BJ (cell line): ENCODE measurements at regions not wholly inside any gene's neighbourhood (a gene's known extent, or its start where the extent isn't known, plus 50 kb on each side); places are given as distances from the start of the nearest gene placed in this dataset.

ENCODE experiments used
- CTCF ChIA-PET: fragments of 350-600 bp; formaldehyde crosslinking; extraction: SDS; loops from one replicate; lab custom pipeline; 2021; ENCODE audit warnings: antibody characterized with exemption, inconsistent platforms; lab: Yijun Ruan, JAX
- POLR2A ChIA-PET: fragments of 300-600 bp; sonication (Branson Sonifier 250); formaldehyde crosslinking; extraction: SDS; loops from one replicate; lab custom pipeline; 2021; ENCODE audit warnings: antibody characterized with exemption; lab: Charles Lee
- DNase-seq: peaks from one replicate; pipeline ENCODE4 v3.0.0-alpha.2; 2011; ENCODE audit warnings: low read depth
- H3K27me3 ChIP-seq: 2 replicates; pipeline ENCODE4 v1.6.0; 2011; ENCODE audit warnings: low read length; ENCODE audit not compliant: control insufficient read depth, insufficient read depth
- H3K36me3 ChIP-seq: 2 replicates; pipeline ENCODE4 v1.5.1; 2011; ENCODE audit warnings: low read length; ENCODE audit not compliant: control insufficient read depth, insufficient read depth
- H3K4me3 ChIP-seq: 2 replicates; pipeline ENCODE4 v1.5.1; 2011; ENCODE audit warnings: low read depth, mild to moderate bottlenecking, control low read depth, low read length
- TF ChIP-seq, protein P1 (sequence below): IDR thresholded peaks from 2 replicates; pipeline ENCODE4 v1.5.1; 2011; ENCODE audit warnings: low read depth, mild to moderate bottlenecking, control low read depth, inconsistent platforms, low read length, moderate library complexity; ENCODE audit not compliant: insufficient read depth

DNA sequence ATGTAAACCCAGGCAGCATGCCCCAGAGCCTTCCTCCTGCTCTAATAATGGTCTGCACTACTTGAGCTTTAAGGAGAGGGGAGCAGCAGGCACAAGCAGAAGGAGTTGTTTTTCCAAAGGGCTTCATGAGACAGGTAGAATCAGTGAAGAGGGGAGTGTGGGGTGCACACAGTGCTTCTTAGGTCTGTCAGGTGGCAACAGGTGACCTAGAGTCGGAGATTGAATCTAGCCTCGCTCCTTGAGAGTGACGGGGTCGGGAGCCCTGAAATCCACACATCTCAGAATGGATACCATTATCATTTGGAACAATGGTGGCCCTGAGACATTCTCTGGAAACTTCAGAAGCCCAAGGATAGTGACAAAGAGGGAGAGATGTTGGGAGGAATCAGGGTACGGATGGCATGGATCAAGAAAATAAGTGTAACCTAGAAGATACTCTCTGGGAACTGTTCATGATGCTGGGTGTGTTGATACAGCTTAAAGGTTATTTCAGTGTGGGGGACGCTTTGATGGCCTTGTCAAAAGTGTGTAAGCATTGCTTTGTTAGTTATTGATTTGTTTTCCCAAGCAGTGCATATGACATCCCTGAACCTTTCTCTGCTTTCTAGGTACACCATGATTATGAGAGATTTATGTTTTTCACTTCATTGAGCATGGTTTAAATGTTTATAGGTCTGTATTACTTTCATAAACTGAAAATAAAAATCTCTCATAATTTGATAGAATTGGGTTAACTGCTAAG, 77.8 kb upstream of the L3MBTL3 start:
- ChIA-PET POLR2A (no interaction called here), CTCF (interaction anchor here (1.2 kb wide), 1 partner anchor 9 kb away, joined by 3 read pairs; no protein-coding TSS in a partner anchor)
- DNase-seq: no peak
- Histone ChIP-seq H3K36me3 (no peaks in the 10 kb centered on the region), H3K4me3 (no peak overlapping the region), H3K27me3 (no peaks in the 10 kb centered on the region; the same call in 1 of the 2 replicates)
- TF ChIP-seq, protein P1, sequence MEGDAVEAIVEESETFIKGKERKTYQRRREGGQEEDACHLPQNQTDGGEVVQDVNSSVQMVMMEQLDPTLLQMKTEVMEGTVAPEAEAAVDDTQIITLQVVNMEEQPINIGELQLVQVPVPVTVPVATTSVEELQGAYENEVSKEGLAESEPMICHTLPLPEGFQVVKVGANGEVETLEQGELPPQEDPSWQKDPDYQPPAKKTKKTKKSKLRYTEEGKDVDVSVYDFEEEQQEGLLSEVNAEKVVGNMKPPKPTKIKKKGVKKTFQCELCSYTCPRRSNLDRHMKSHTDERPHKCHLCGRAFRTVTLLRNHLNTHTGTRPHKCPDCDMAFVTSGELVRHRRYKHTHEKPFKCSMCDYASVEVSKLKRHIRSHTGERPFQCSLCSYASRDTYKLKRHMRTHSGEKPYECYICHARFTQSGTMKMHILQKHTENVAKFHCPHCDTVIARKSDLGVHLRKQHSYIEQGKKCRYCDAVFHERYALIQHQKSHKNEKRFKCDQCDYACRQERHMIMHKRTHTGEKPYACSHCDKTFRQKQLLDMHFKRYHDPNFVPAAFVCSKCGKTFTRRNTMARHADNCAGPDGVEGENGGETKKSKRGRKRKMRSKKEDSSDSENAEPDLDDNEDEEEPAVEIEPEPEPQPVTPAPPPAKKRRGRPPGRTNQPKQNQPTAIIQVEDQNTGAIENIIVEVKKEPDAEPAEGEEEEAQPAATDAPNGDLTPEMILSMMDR: no peak

DNA sequence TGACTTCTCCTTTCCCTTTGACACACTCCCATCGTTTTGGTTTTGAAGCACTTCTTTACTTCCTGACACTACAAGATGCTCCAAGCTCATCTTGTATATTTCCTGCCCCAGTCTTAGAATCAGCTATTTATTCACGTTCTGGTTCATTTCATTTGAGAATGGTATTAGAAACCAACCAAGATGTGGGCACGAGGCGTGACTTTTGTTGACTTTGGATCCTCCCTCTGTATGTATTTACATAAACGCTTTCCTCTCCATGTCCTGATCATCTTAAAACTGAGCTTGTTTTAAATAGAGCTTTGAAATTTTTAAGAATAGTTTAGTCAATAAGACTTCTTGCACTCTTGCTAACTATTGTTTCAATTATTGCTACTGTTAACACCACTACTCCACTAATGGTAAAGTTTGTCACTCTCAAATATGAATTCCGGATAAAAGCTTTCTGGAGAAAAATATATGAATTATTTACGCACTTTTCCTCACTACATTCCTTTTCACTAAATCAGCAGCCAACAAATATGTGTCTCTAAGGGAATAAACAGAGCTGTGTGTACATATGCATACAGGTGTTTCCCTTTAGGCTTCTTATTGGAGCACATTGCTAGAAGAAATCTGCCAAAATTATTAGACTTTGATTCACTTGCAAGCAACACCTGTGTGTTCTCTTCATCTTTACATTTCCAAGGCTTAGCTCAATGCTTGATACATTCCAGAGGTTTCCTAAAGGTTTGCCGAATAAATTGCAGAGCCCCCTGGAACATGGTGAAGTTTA, 77.3 kb upstream of the TMEM244 start:
- DNase-seq: no peak
- TF ChIP-seq, protein P1: no peak
- Histone ChIP-seq H3K4me3 (no peak overlapping the region), H3K36me3 (no peaks in the 10 kb centered on the region), H3K27me3 (no peaks in the 10 kb centered on the region; the same call in 1 of the 2 replicates)
- CTCF ChIA-PET: interaction anchor here (1.0 to 2.1 kb wide), 3 partner anchors 9 to 341 kb away, joined by 4 to 7 read pairs (median 5); no protein-coding TSS in a partner anchor
- POLR2A ChIA-PET: no interaction called here

DNA sequence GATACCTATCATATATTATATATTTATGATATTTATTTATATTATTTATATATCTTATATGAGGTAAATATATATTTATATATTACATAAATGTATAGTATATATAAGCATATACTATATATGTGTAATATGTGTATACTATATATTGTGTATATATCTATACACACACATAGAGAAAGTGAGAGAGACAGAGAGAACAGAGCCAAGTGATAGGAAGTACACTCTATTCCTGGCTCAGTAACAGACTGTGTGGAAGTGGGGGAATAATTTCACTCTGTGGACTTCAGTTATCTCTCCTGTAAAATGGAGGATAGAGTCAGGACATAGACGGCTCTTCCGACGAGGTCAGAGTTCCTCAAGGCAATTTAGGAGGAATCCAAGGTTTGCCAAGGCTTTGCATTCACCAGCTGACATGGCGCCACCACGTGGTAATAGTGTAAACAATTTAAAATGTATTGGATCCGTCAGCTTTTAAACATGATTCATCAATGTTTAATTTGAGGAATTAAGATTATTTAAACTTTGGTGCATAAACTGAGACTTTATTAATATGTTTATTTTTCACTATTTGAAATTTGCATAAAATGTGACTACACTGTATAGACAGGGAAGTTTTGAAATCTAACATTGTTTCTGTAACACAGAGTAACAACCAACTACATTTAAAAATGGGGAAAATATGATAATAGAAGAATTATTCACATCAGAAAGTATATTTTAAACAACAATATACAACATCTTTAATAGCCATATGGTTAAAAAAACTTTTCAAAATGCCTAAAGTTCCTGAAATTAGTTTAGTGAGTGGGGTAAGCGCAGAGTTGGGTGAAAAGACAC, 75.4 kb upstream of the TMEM244 start:
- TF ChIP-seq, protein P1: peak; percentile 56
- Histone ChIP-seq H3K4me3 (no peak overlapping the region), H3K36me3 (no peaks in the 10 kb centered on the region), H3K27me3 (no peaks in the 10 kb centered on the region; the same call in 1 of the 2 replicates)
- DNase-seq: no peak
- CTCF ChIA-PET: interaction anchor here (0.8 to 1.1 kb wide), 4 partner anchors 14 to 338 kb away, joined by 3 to 4 read pairs (median 3); no protein-coding TSS in a partner anchor
- POLR2A ChIA-PET: no interaction called here

DNA sequence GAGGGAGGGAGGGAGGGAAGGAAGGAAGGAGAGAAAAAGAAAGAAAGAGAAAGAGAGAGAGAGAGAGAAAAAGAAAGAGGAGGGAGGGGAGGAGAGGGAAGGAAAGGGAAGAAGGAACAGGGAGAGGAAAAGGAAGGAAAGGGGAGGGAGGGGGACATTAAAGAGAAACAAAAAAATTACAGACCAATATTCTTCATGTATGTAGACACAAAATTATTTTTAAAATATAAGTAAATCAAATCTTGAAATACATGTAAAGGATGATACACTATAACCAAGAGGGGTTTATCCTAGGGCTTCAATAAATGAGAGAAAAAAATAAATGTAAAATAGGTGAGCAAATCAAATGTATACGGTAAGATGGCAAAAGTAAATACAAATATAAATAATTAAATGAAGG, 71.2 kb upstream of the TMEM244 start:
- TF ChIP-seq, protein P1: no peak
- ChIA-PET CTCF (no interaction called here), POLR2A (no interaction called here)
- Histone ChIP-seq H3K36me3 (no peaks in the 10 kb centered on the region), H3K27me3 (no peaks in the 10 kb centered on the region), H3K4me3 (no peak overlapping the region)
- no peak for DNase-seq
